GM23248 (cell line): ENCODE measurements at regions not wholly inside any gene's neighbourhood (a gene's known extent, or its start where the extent isn't known, plus 50 kb on each side); places are given as distances from the start of the nearest gene placed in this dataset.
"Not testable (repeated sequence)": the region's sequence is repeated elsewhere in the genome, so short reads cannot be mapped to it uniquely, and the experiment has no call there.

ENCODE experiments used
- DNase-seq: peaks from one replicate; pipeline ENCODE4 v3.0.0-alpha.2; 2015
- H2AFZ ChIP-seq: fragments of 200-600 bp; sonication (generic); 2 replicates; pipeline ENCODE4 v1.6.1; 2016; ENCODE audit warnings: antibody characterized with exemption
- H3F3A ChIP-seq: fragments of 200-600 bp; sonication (generic); 2 replicates; pipeline ENCODE4 v1.6.1; 2016; ENCODE audit warnings: mild to moderate bottlenecking, antibody characterized with exemption, mixed run types; ENCODE audit not compliant: insufficient read depth
- H3K27ac ChIP-seq: fragments of 200-600 bp; sonication (generic); 2 replicates; pipeline ENCODE4 v1.5.1; 2016; ENCODE audit warnings: mild to moderate bottlenecking
- H3K27me3 ChIP-seq: fragments of 200-600 bp; sonication (generic); replicated peaks from 2 replicates; pipeline ENCODE4 v1.6.1; 2016; ENCODE audit warnings: mild to moderate bottlenecking; ENCODE audit not compliant: insufficient read depth
- H3K36me3 ChIP-seq: fragments of 200-600 bp; sonication (generic); 2 replicates; pipeline ENCODE4 v1.6.1; 2016; ENCODE audit warnings: low read depth, mild to moderate bottlenecking
- H3K4me1 ChIP-seq: fragments of 200-600 bp; sonication (generic); 2 replicates; pipeline ENCODE4 v1.6.1; 2016; ENCODE audit warnings: mild to moderate bottlenecking; ENCODE audit not compliant: insufficient read depth
- H3K4me2 ChIP-seq: fragments of 200-600 bp; sonication (generic); one replicate; pipeline ENCODE4 v1.6.1; 2016; ENCODE audit warnings: mild to moderate bottlenecking; ENCODE audit not compliant: unreplicated experiment
- H3K4me3 ChIP-seq: fragments of 200-600 bp; sonication (generic); 2 replicates; pipeline ENCODE4 v1.5.1; 2016; ENCODE audit warnings: mild to moderate bottlenecking
- H3K79me2 ChIP-seq: fragments of 200-600 bp; sonication (generic); 2 replicates; pipeline ENCODE4 v1.6.1; 2016; ENCODE audit warnings: mild to moderate bottlenecking; ENCODE audit not compliant: insufficient read depth
- H3K9ac ChIP-seq: fragments of 200-600 bp; sonication (generic); 2 replicates; pipeline ENCODE4 v1.6.1; 2016; ENCODE audit warnings: mild to moderate bottlenecking
- H3K9me2 ChIP-seq: fragments of 200-600 bp; sonication (generic); 2 replicates; pipeline ENCODE4 v1.6.1; 2016; ENCODE audit warnings: mixed run types, mild to moderate bottlenecking, moderate library complexity; ENCODE audit not compliant: insufficient read depth
- H3K9me3 ChIP-seq: fragments of 200-600 bp; sonication (generic); one replicate; pipeline ENCODE4 v1.6.1; 2017; ENCODE audit warnings: low read depth
- H4K20me1 ChIP-seq: fragments of 200-600 bp; sonication (generic); 2 replicates; pipeline ENCODE4 v1.6.0; 2016; ENCODE audit not compliant: insufficient read depth
- EZH2 ChIP-seq: fragments of 200-600 bp; sonication (generic); IDR thresholded peaks from 2 replicates; pipeline ENCODE4 v1.6.1; 2018; ENCODE audit warnings: antibody characterized with exemption, mild to moderate bottlenecking; ENCODE audit not compliant: insufficient read depth, poor library complexity, severe bottlenecking
- EZH2phosphoT487 ChIP-seq: fragments of 200-600 bp; sonication (generic); IDR thresholded peaks from 2 replicates; pipeline ENCODE4 v1.6.1; 2018; ENCODE audit warnings: antibody characterized with exemption, moderate library complexity, mild to moderate bottlenecking, low read depth; ENCODE audit not compliant: insufficient read depth
- WGBS, 2 experiments: methylation state at CpG; one replicate each; pipeline ENCODE4 v1.1.6; 2015 to 2017; ENCODE audit warnings: low lambda C conversion rate in 2 of 2, low coverage in 1 of 2; ENCODE audit errors: missing lambda C conversion rate in 2 of 2; 5-methylcytosine and 5-hydroxymethylcytosine counted together
- in situ Hi-C: fragments of 300-500 bp; cut with MboI; formaldehyde crosslinking; loops from 2 replicates; pipeline ENCODE4 v1.15.0; 2020

DNA sequence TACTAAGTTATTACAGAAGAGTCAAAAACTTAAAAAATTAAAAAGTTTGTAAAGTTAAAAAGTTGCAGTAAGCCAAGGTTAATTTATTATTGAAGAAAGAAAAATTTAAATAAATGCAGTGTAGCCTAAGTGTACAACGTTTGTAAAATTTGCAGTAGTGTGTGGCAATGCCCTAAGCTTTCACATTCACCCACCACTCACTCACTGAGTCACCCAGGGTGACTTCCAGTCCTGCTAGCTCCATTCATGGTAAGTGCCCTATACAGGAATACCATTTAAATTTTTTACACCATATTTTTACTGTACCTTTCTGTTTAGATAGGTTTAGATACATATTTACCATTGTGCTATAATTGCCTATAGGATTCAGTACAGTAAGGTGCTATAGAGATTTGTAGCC, 88.6 kb downstream of the CTH start:
- DNase-seq: peak; percentile 69
- no peaks in the 10 kb centered on the region for H3K36me3 ChIP-seq
- peaks cover 18% of the 10 kb centered on the region for H3K4me1 ChIP-seq
- no peaks in the 10 kb centered on the region for H3K9me3 ChIP-seq
- TF ChIP-seq EZH2: no peak
- H3K4me2 ChIP-seq: no peak overlapping the region
- H3K9ac ChIP-seq: no peak overlapping the region
- in situ Hi-C loops: no loop called here
- H3K27ac ChIP-seq: no peak overlapping the region
- WGBS, 2 experiments: 2 to 5% methylated on average over 1 of the region's 1 CpG
- H2AFZ ChIP-seq: no peak overlapping the region
- no peaks in the 10 kb centered on the region for H3K9me2 ChIP-seq
- H3F3A ChIP-seq: peaks cover 17% of the 10 kb centered on the region
- no peaks in the 10 kb centered on the region for H4K20me1 ChIP-seq
- no peak overlapping the region for H3K4me3 ChIP-seq
- no peaks in the 10 kb centered on the region for H3K79me2 ChIP-seq
- no peaks in the 10 kb centered on the region for H3K27me3 ChIP-seq

DNA sequence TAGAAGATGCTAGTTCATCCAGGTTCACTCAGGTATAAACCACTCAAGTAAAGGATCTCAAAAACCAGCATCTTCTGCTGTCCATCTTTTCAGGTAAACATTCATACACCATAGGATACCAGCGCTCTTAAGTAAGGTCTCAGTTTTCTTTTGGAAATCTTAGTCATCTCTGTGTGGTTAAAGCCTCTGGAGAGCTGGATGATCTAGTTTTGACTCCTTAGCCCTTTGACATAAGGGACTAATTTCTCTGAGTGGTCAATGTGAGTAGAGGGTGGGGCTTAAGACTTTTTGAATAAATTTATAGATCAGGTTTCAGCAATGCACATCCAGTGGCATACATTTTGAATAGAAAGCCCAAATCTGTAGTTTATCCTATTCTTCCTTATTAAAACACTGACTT, 92.3 kb downstream of the CTH start:
- in situ Hi-C loops: no loop called here
- H3K9me2 ChIP-seq: no peaks in the 10 kb centered on the region
- no peaks in the 10 kb centered on the region for H3K27me3 ChIP-seq
- H2AFZ ChIP-seq: no peak overlapping the region
- H3K4me1 ChIP-seq: peaks cover 29% of the 10 kb centered on the region
- H4K20me1 ChIP-seq: no peaks in the 10 kb centered on the region
- H3K79me2 ChIP-seq: no peaks in the 10 kb centered on the region
- TF ChIP-seq EZH2phosphoT487 (no peak), EZH2 (no peak)
- H3K4me3 ChIP-seq: no peak overlapping the region
- no peak overlapping the region for H3K27ac ChIP-seq
- peak; percentile 72 for DNase-seq
- WGBS, 2 experiments: 67 to 71% methylated on average over 1 of the region's 1 CpG
- H3K36me3 ChIP-seq: no peaks in the 10 kb centered on the region
- no peaks in the 10 kb centered on the region for H3K9me3 ChIP-seq
- peaks cover 25% of the 10 kb centered on the region for H3F3A ChIP-seq
- H3K9ac ChIP-seq: no peak overlapping the region
- peak overlapping the region; percentile 22 for H3K4me2 ChIP-seq

DNA sequence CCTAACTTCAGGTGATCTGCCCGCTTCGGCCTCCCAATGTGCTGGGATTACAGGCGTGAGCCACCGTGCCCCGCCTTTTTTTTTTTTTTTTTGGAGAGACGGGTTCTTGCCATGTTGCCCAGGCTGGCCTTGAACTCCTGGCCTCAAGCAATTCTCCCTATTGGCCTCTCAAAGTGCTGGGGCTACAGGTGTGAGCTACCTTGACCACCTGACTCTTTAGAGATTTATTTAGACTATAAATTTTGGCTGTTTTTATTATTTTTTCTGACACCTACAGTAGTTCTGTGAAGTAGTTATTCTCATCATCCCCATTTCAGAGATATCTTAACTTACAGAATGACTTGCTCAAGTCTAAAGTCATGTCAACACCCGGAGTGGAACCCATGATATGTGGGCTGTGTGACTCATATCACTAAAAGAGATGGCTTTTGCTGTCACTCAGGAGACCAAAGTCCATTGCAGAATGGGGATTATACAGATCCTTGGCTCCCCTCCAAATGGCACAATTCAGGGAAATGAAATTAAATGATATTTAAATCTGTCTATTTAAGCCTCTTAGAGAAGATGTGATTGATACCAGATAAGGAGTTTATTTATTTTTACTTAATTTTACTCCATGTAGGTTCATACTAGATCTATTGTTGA, 93.2 kb downstream of the CTH start:
- Histone ChIP-seq H4K20me1 (no peaks in the 10 kb centered on the region), H3K4me3 (no peak overlapping the region), H3K36me3 (no peaks in the 10 kb centered on the region), H2AFZ (no peak overlapping the region), H3K4me2 (peak overlapping the region; percentile 19), H3F3A (peaks cover 25% of the 10 kb centered on the region), H3K9me2 (no peaks in the 10 kb centered on the region), H3K27ac (peak overlapping the region; percentile 47), H3K9ac (no peak overlapping the region), H3K9me3 (no peaks in the 10 kb centered on the region), H3K4me1 (peaks cover 32% of the 10 kb centered on the region), H3K27me3 (no peaks in the 10 kb centered on the region), H3K79me2 (no peaks in the 10 kb centered on the region)
- 76 to 80% methylated on average over 7 of the region's 7 CpGs for WGBS, 2 experiments
- in situ Hi-C loops: no loop called here
- DNase-seq: peak; percentile 61
- no peak for TF ChIP-seq EZH2
- no peak for TF ChIP-seq EZH2phosphoT487

DNA sequence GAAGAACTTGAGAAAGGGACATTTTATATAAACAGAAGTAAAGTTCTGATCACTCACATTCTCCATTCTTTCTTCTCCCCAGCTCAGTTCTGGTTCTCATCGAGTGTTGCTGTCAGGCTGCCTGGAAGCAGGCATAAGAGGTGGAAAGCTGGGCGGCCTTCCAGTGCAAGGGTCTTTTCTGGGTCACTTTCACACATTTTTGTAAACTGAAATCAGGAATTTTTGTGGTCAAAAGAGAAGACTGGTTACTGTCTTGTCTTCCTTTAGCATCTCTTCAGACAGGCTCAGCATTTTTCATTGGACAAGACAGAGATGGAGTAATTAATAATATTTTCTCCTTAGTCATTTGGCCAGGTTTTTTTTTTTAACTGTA, 93.7 kb downstream of the CTH start:
- no peak overlapping the region for H3K4me3 ChIP-seq
- TF ChIP-seq EZH2: no peak
- TF ChIP-seq EZH2phosphoT487: no peak
- no peak overlapping the region for H2AFZ ChIP-seq
- H4K20me1 ChIP-seq: no peaks in the 10 kb centered on the region
- no peaks in the 10 kb centered on the region for H3K36me3 ChIP-seq
- no peaks in the 10 kb centered on the region for H3K79me2 ChIP-seq
- H3F3A ChIP-seq: peaks cover 25% of the 10 kb centered on the region
- 3 to 8% methylated on average over 2 of the region's 2 CpGs for WGBS, 2 experiments
- peaks cover 37% of the 10 kb centered on the region for H3K4me1 ChIP-seq
- H3K9me2 ChIP-seq: no peaks in the 10 kb centered on the region
- in situ Hi-C loops: no loop called here
- no peaks in the 10 kb centered on the region for H3K27me3 ChIP-seq
- H3K9me3 ChIP-seq: no peaks in the 10 kb centered on the region
- H3K9ac ChIP-seq: no peak overlapping the region
- DNase-seq: peak; percentile 88
- peak overlapping the region; percentile 34 for H3K4me2 ChIP-seq
- H3K27ac ChIP-seq: peak overlapping the region; percentile 47

DNA sequence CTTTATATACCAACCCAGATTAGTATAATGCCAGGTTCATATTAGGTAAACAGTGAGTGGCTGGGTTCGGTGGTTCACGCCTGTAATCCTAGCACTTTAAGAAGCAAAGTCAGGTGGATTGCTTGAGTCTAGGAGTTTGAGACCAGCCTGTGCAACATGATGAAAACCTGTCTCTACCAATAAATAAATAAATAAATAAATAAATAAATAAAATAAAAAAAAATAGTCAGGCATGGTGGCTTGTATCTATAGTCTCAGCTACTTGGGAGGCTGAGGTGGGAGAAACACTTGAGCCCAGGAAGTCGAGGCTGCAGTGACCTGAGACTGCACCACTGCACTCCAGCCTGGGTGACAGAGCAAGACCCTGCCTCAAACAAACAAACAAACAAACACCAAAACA, 96.9 kb downstream of the CTH start:
- H3K79me2 ChIP-seq, H3K9me2 ChIP-seq, H3K27ac ChIP-seq, H3K4me2 ChIP-seq, H4K20me1 ChIP-seq, H2AFZ ChIP-seq, in situ Hi-C loops, H3K9ac ChIP-seq, DNase-seq, H3K9me3 ChIP-seq, H3K36me3 ChIP-seq, H3K4me3 ChIP-seq, H3K27me3 ChIP-seq: not testable (repeated sequence)
- whole genome bisulfite sequencing, 2 experiments: 89 to 97% methylated on average over 3 of the region's 3 CpGs
- peaks cover 37% of the 10 kb centered on the region for H3K4me1 ChIP-seq
- H3F3A ChIP-seq: peaks cover 22% of the 10 kb centered on the region
